SK-N-SH (cell line): ENCODE measurements at regions not wholly inside any gene's neighbourhood (a gene's known extent, or its start where the extent isn't known, plus 50 kb on each side); places are given as distances from the start of the nearest gene placed in this dataset.

Experiments
- CTCF ChIA-PET: fragments of 300-600, 350-600 bp; formaldehyde crosslinking; extraction: SDS; loops from one replicate; lab custom pipeline; 2021; lab: Yijun Ruan, JAX
- POLR2A ChIA-PET: fragments of 350-600 bp; sonication (Branson Sonifier 250); formaldehyde crosslinking; extraction: SDS; loops from one replicate; lab custom pipeline; 2020; ENCODE audit warnings: antibody characterized with exemption, inconsistent platforms; lab: Yijun Ruan, JAX
- DNase-seq: peaks from one replicate; pipeline ENCODE4 v3.0.0; 2012
- H2AFZ ChIP-seq: fragments of 200-600 bp; sonication (generic); 2 replicates; pipeline ENCODE4 v1.8.1; 2016; ENCODE audit warnings: antibody characterized with exemption, mild to moderate bottlenecking, low read depth
- H3F3A ChIP-seq: fragments of 200-600 bp; sonication (generic); replicated peaks from 2 replicates; pipeline ENCODE3; 2016; ENCODE audit warnings: antibody characterized with exemption, mild to moderate bottlenecking; ENCODE audit not compliant: insufficient read depth
- H3K27ac ChIP-seq, 2 experiments: fragments of 200-500 bp in 1 of 2; fragments of 200-600 bp in 1 of 2; sonication (Bioruptor generic) in 1 of 2; sonication (generic), shearing (Covaris generic) in 1 of 2; 2 replicates each; pipeline versions ENCODE4 v1.5.1 to v1.6.1; 2014 to 2016; ENCODE audit warnings: low read depth in 2 of 2, inconsistent platforms in 1 of 2, low read length in 1 of 2, mild to moderate bottlenecking in 1 of 2, mixed read lengths in 1 of 2
- H3K27me3 ChIP-seq: fragments of 200-600 bp; sonication (generic), shearing (Covaris generic); 2 replicates; pipeline ENCODE4 v1.6.1; 2016; ENCODE audit warnings: mixed run types; ENCODE audit not compliant: insufficient read depth
- H3K36me3 ChIP-seq, 2 experiments: fragments of 200-500 bp in 1 of 2; fragments of 200-600 bp in 1 of 2; sonication (Bioruptor generic) in 1 of 2; sonication (generic) in 1 of 2; replicated peaks in 1 of 2; 2 replicates each; pipeline versions ENCODE3 to v1.5.1; 2014 to 2016; ENCODE audit warnings: low read length in 1 of 2, mild to moderate bottlenecking in 1 of 2; ENCODE audit not compliant: insufficient read depth in 2 of 2, control insufficient read depth in 1 of 2
- H3K4me1 ChIP-seq, 2 experiments: fragments of 200-500 bp in 1 of 2; fragments of 200-600 bp in 1 of 2; sonication (Bioruptor generic) in 1 of 2; sonication (generic), shearing (Covaris generic) in 1 of 2; 2 replicates each; pipeline versions ENCODE4 v1.5.1 to v1.6.1; 2014 to 2016; ENCODE audit warnings: low read depth in 1 of 2, low read length in 1 of 2, mixed run types in 1 of 2; ENCODE audit not compliant: insufficient read depth in 2 of 2, control insufficient read depth in 1 of 2
- H3K4me2 ChIP-seq: fragments of 200-600 bp; sonication (generic), shearing (Covaris generic); 2 replicates; pipeline ENCODE4 v1.6.1; 2017; ENCODE audit warnings: mixed run types
- H3K4me3 ChIP-seq, 2 experiments: fragments of 200-500 bp in 1 of 2; fragments of 200-600 bp in 1 of 2; sonication (Bioruptor generic) in 1 of 2; sonication (generic), shearing (Covaris generic) in 1 of 2; 2 replicates each; pipeline versions ENCODE4 v1.5.1 to v1.8.1; 2014 to 2016; ENCODE audit warnings: low read depth in 2 of 2, inconsistent platforms in 1 of 2, low read length in 1 of 2, mild to moderate bottlenecking in 1 of 2, mixed read lengths in 1 of 2, moderate library complexity in 1 of 2
- H3K79me2 ChIP-seq: fragments of 200-600 bp; sonication (generic); 2 replicates; pipeline ENCODE4 v1.8.1; 2017; ENCODE audit warnings: mild to moderate bottlenecking; ENCODE audit not compliant: insufficient read depth
- H3K9ac ChIP-seq: fragments of 200-600 bp; sonication (generic); 2 replicates; pipeline ENCODE4 v1.6.1; 2017; ENCODE audit warnings: mixed run types
- H3K9me2 ChIP-seq: fragments of 200-600 bp; sonication (generic); 2 replicates; pipeline ENCODE4 v1.6.1; 2017; ENCODE audit warnings: mixed run types
- H3K9me3 ChIP-seq: fragments of 200-600 bp; sonication (generic); 2 replicates; pipeline ENCODE4 v1.6.1; 2017; ENCODE audit warnings: mixed run types, mild to moderate bottlenecking, moderate library complexity
- H4K20me1 ChIP-seq: fragments of 200-600 bp; sonication (generic); 2 replicates; pipeline ENCODE4 v1.6.1; 2017; ENCODE audit warnings: mild to moderate bottlenecking, mixed run types; ENCODE audit not compliant: insufficient read depth
- CHD2 ChIP-seq: fragments of 150-350 bp; IDR thresholded peaks from 2 replicates; pipeline ENCODE4 v1.6.1; 2018; ENCODE audit warnings: low read length; ENCODE audit not compliant: partially characterized antibody
- CTCF ChIP-seq: fragments of 200-600 bp; sonication (generic); IDR thresholded peaks from 2 replicates; pipeline ENCODE4 v1.6.1; 2017; ENCODE audit warnings: antibody characterized with exemption, mild to moderate bottlenecking, moderate library complexity
- EP300 ChIP-seq, 2 experiments: IDR thresholded peaks; 2 replicates each; pipeline versions ENCODE4 v1.4.0 to v1.6.1; 2012; ENCODE audit warnings: borderline replicate concordance in 1 of 2, low read depth in 1 of 2, low read length in 1 of 2
- EZH2phosphoT487 ChIP-seq: fragments of 200-600 bp; sonication (generic); IDR thresholded peaks from 2 replicates; pipeline ENCODE4 v1.6.1; 2017; ENCODE audit warnings: low read depth, mixed run types, mild to moderate bottlenecking, antibody characterized with exemption, moderate library complexity, borderline replicate concordance
- GATA2 ChIP-seq: sonication (generic); formaldehyde crosslinking; IDR thresholded peaks from 2 replicates; pipeline ENCODE4 v1.5.0; 2020; ENCODE audit warnings: mild to moderate bottlenecking, missing genetic modification reagents
- IRF3 ChIP-seq: fragments of 150-350 bp; IDR thresholded peaks from 2 replicates; pipeline ENCODE4 v1.6.1; 2016; ENCODE audit warnings: mild to moderate bottlenecking, low read depth, low read length
- MEF2A ChIP-seq: IDR thresholded peaks from 2 replicates; pipeline ENCODE4 v1.4.0; 2012; ENCODE audit warnings: low read depth, borderline replicate concordance
- NRF1 ChIP-seq: IDR thresholded peaks from 2 replicates; pipeline ENCODE4 v1.6.1; 2012; ENCODE audit warnings: low read depth, mild to moderate bottlenecking, low read length
- SMC3 ChIP-seq: IDR thresholded peaks from 2 replicates; pipeline ENCODE4 v1.6.1; 2012; ENCODE audit warnings: low read depth, low read length, improper control_type of control experiment
- TAF1 ChIP-seq: IDR thresholded peaks from 2 replicates; pipeline ENCODE4 v1.6.1; 2012; ENCODE audit warnings: low read depth, mild to moderate bottlenecking, low read length, moderate library complexity, borderline replicate concordance
- YY1 ChIP-seq: IDR thresholded peaks from 2 replicates; pipeline ENCODE4 v1.4.0; 2012; ENCODE audit warnings: low read depth, mild to moderate bottlenecking
- WGBS: methylation state at CpG from one replicate; pipeline ENCODE4 v1.1.6; 2017; ENCODE audit warnings: low lambda C conversion rate; 5-methylcytosine and 5-hydroxymethylcytosine counted together
- TF ChIP-seq, protein P1 (sequence below): IDR thresholded peaks from 2 replicates; pipeline ENCODE4 v1.4.0; 2012; ENCODE audit warnings: low read depth, borderline replicate concordance
- TF ChIP-seq, protein P2 (sequence below): IDR thresholded peaks from 2 replicates; pipeline ENCODE4 v1.4.0; 2012; ENCODE audit warnings: low read depth
- TF ChIP-seq, protein P3 (sequence below): fragments of 150-350 bp; IDR thresholded peaks from 2 replicates; pipeline ENCODE4 v1.6.1; 2017; ENCODE audit warnings: antibody characterized with exemption, low read length, low read depth, borderline replicate concordance

GRCh38 chr2:18830962-18831361 lies 241.6 kb upstream of the NT5C1B start:
- POLR2A ChIA-PET, result no interaction called here
- no peaks in the 10 kb centered on the region for H3K79me2 ChIP-seq
- WGBS, result 92% methylated on average over 1 of the region's 1 CpG
- H3K4me1 ChIP-seq, result peaks cover 4 to 45% of the 10 kb centered on the region in 2 experiments
- no peaks in the 10 kb centered on the region for H4K20me1 ChIP-seq
- peak; percentile 31; the same call in 1 of the 2 replicates for TF ChIP-seq GATA2 (CRISPR knock-in tag)
- TF ChIP-seq, protein P1, sequence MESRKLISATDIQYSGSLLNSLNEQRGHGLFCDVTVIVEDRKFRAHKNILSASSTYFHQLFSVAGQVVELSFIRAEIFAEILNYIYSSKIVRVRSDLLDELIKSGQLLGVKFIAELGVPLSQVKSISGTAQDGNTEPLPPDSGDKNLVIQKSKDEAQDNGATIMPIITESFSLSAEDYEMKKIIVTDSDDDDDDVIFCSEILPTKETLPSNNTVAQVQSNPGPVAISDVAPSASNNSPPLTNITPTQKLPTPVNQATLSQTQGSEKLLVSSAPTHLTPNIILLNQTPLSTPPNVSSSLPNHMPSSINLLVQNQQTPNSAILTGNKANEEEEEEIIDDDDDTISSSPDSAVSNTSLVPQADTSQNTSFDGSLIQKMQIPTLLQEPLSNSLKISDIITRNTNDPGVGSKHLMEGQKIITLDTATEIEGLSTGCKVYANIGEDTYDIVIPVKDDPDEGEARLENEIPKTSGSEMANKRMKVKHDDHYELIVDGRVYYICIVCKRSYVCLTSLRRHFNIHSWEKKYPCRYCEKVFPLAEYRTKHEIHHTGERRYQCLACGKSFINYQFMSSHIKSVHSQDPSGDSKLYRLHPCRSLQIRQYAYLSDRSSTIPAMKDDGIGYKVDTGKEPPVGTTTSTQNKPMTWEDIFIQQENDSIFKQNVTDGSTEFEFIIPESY, result no peak
- TF ChIP-seq, all 33 proteins: peak for 1
- no peak overlapping the region for H3K4me3 ChIP-seq
- peak; percentile 11 for DNase-seq
- H3K9ac ChIP-seq, result no peak overlapping the region
- CTCF ChIA-PET, result interaction anchor here (0.6 to 1.3 kb wide), 4 partner anchors 11 to 744 kb away, joined by 3 to 5 read pairs (median 3); no protein-coding TSS in a partner anchor
- peak overlapping the region in 1 of 2 experiments; percentile 62; a peak in 2 of 4 replicates for H3K27ac ChIP-seq
- H2AFZ ChIP-seq, result no peak overlapping the region
- H3K9me3 ChIP-seq, result no peaks in the 10 kb centered on the region
- H3K36me3 ChIP-seq, result no peaks in the 10 kb centered on the region
- no peaks in the 10 kb centered on the region for H3K27me3 ChIP-seq
- H3K9me2 ChIP-seq, result no peaks in the 10 kb centered on the region
- peaks cover 23% of the 10 kb centered on the region for H3F3A ChIP-seq
- no peak overlapping the region for H3K4me2 ChIP-seq

- CTCF ChIA-PET, result no interaction called here
- peak overlapping the region; percentile 62 to 73; a peak in 3 of 4 replicates for H3K27ac ChIP-seq
- H2AFZ ChIP-seq, result no peak overlapping the region
- H3K9ac ChIP-seq, result no peak overlapping the region
- POLR2A ChIA-PET, result no interaction called here
- no peaks in the 10 kb centered on the region for H4K20me1 ChIP-seq
- TF ChIP-seq SMC3 (no peak), CHD2 (no peak), YY1 (no peak), CTCF (no peak), EZH2phosphoT487 (no peak), EP300 (IDR thresholded peaks at IDR 0.05; ENCODE audit: borderline replicate concordance in 1 of 2, low read depth in 1 of 2, low read length in 1 of 2) (no peak), GATA2 (CRISPR knock-in tag) (no peak), TAF1 (no peak), MEF2A (no peak), IRF3 (no peak), NRF1 (no peak)
- TF ChIP-seq, protein P2, sequence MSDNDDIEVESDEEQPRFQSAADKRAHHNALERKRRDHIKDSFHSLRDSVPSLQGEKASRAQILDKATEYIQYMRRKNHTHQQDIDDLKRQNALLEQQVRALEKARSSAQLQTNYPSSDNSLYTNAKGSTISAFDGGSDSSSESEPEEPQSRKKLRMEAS, result no peak
- TF ChIP-seq, protein P3, sequence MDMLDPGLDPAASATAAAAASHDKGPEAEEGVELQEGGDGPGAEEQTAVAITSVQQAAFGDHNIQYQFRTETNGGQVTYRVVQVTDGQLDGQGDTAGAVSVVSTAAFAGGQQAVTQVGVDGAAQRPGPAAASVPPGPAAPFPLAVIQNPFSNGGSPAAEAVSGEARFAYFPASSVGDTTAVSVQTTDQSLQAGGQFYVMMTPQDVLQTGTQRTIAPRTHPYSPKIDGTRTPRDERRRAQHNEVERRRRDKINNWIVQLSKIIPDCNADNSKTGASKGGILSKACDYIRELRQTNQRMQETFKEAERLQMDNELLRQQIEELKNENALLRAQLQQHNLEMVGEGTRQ, result no peak
- TF ChIP-seq, protein P1, result no peak
- no peak overlapping the region for H3K4me3 ChIP-seq
- DNase-seq, result no peak
- H3K79me2 ChIP-seq, result no peaks in the 10 kb centered on the region
- no peaks in the 10 kb centered on the region for H3K27me3 ChIP-seq
- H3K9me2 ChIP-seq, result no peaks in the 10 kb centered on the region
- H3K4me1 ChIP-seq, result peaks cover 4 to 45% of the 10 kb centered on the region in 2 experiments
- H3K9me3 ChIP-seq, result no peaks in the 10 kb centered on the region
- H3F3A ChIP-seq, result peaks cover 23% of the 10 kb centered on the region
- peak overlapping the region; percentile 20 for H3K4me2 ChIP-seq
- 32% methylated on average over 1 of the region's 1 CpG for WGBS
- H3K36me3 ChIP-seq, result no peaks in the 10 kb centered on the region
These were observed 240.6 kb upstream of the NT5C1B start for GRCh38 chr2:18829976-18830375.
